GM21367 (cell line): ENCODE measurements at regions not wholly inside any gene's neighbourhood (a gene's known extent, or its start where the extent isn't known, plus 50 kb on each side); places are given as distances from the start of the nearest gene placed in this dataset.
"Not testable (repeated sequence)": the region's sequence is repeated elsewhere in the genome, so short reads cannot be mapped to it uniquely, and the experiment has no call there.

Experiments used
- ATAC-seq: cut with Tn5 transposase; IDR thresholded peaks from one replicate; pipeline ENCODE4 v1.9.1; 2021; ENCODE audit not compliant: unreplicated experiment

DNA sequence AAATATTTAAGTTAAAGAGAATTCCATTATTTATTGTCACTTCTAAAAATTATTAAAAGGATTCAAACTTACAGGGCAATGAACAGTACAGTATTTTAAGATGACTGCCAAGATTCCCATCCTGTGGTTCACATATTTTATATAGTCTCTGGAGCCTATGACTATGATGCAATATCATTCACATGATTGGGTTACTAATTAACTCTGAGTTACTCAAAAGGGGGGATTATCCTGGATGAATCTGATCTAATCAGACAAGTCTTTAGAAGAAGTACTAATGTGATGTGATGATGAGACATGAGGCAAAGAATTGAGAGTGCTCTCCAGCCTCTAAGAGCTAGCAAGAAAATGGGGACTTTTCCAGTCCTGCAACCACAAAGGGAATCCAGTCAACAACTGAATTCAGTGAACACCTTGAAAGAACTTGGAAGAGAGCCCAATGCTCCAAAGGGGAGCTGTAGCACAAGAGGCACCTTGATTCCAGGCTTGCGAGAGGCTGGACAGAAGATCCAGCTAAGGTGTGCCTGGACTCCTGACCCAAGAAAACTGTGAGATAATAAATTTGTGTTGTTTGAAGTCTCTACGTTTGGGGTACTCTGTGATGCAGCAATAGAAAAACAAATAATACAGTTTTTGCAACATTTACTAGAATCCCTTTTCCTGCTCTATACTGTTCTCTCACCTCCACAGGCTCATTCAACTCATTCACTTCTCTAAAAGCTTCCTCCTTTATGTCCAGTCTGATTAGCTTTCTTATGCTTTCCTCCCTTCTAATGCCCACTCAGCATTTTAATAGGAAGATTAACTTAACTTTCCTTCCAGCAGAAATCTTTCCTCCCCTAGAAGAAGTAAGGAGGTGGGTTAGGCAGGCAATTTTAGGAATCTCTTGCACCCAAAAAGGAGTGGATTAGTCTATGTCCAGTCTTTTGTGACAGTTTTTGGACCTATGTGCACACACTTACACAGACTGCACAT, 133.8 kb upstream of the LCORL start:
- no peak for ATAC-seq

- no peak for ATAC-seq
These were observed 116.6 kb upstream of the LCORL start for GRCh38 chr4:18138076-18138665.

DNA sequence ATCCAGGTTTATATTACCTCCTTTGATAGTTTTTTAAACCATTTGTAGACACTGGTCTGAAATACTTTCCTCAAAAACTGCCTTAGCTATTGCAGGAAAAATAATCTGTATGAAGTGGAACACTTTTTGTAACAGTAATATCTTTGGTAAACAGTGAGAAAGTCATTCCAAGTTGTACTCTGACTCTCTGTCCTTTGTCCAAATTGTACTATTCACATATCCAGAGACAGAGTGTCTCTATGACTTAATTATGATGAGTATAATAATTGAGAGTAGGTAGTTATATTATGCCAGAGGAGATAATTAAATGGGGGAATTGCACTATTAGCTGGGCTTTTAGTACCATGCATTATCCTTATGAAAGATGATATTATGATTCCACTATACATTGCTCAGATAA, 112.6 kb upstream of the LCORL start:
- no peak for ATAC-seq

DNA sequence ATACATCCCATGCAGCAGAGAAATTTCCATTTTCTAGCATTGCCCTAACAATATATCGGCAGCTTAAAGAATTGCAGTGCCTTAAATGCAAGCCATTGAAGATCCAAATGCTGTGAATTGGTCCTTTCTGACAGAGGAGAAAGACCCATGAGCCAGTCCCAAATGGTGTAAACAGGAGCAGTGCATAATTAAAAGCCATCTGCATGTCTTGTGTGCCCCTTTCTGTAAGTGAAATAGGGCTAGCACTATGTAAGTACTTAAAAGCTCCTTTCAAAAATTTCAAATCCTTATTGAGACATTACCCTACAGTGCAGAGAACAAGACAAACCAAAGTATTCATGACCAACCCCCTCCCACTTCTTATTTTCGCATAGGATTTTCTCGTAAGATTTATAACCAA, 108.7 kb upstream of the LCORL start:
- ATAC-seq: no peak

GRCh38 chr4:18128241-18128640, 106.7 kb upstream of the LCORL start:
- no peak for ATAC-seq

GRCh38 chr4:18127030-18127429, 105.5 kb upstream of the LCORL start:
- ATAC-seq: no peak

- ATAC-seq: no peak
These were observed 92.3 kb upstream of the LCORL start for GRCh38 chr4:18113710-18114331.

DNA sequence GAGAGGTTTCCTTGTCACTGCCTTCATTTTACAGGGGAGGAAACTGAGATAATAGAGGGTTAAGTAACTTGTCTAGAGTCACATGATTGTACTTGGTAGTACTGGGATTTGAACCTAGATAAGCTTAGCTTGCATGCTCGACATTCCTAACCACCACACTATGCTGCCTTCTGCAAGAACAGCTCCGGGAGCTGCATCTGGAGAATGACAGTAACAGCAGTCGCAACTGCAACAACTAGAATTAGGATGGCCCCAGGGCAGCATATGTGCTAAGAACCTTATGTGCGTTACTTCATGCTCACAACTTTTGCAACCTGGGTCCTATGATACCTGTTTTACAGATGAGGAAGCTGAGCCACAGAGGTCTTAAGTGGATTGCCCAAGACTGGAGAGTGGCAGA, 89.5 kb upstream of the LCORL start:
- ATAC-seq: no peak

DNA sequence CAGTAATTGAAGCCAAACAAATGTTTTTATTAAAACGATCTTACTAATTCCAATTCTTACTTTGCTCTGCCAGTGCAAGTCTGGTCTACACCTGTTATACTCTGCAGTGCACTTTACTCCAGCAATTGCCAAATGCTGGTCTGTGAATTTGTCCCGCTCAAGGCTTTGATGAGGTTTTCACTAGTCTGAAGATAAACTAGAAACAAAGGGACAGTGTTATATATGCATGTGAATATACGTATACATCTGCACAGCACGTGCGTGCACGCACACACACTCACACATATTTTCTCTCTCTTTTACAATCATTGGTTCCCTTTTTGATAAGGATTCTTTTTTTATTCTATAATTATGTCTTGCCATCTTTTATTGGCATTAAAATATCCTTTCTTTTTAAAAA, 88.5 kb upstream of the LCORL start:
- no peak for ATAC-seq

- no peak for ATAC-seq
These were observed 88.1 kb upstream of the LCORL start for GRCh38 chr4:18109676-18110075.

- ATAC-seq: not testable (repeated sequence)
These were observed 86.4 kb upstream of the LCORL start for GRCh38 chr4:18107848-18108528.

DNA sequence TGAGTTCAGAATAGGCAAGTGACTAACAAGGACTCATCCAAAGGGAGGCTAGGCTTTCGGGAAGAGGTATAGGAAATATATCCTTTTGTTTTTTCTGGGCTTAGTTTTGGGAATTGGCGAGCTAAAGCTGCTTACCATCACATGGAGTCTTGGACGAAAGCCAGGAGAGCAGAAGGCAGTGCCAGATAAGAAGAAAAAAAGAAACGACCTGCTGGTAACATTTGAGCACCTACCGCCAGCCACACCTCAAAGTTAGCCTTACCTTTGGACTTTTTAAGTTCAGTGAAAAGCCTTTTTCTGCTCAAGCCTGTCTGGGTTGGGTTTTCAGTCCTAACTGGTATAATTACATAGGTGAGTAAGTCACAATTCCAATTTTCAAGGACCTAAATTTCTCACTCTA, 85.1 kb upstream of the LCORL start:
- no peak for ATAC-seq

GRCh38 chr4:18105030-18106011, 83.8 kb upstream of the LCORL start:
- ATAC-seq: peak; percentile 59

DNA sequence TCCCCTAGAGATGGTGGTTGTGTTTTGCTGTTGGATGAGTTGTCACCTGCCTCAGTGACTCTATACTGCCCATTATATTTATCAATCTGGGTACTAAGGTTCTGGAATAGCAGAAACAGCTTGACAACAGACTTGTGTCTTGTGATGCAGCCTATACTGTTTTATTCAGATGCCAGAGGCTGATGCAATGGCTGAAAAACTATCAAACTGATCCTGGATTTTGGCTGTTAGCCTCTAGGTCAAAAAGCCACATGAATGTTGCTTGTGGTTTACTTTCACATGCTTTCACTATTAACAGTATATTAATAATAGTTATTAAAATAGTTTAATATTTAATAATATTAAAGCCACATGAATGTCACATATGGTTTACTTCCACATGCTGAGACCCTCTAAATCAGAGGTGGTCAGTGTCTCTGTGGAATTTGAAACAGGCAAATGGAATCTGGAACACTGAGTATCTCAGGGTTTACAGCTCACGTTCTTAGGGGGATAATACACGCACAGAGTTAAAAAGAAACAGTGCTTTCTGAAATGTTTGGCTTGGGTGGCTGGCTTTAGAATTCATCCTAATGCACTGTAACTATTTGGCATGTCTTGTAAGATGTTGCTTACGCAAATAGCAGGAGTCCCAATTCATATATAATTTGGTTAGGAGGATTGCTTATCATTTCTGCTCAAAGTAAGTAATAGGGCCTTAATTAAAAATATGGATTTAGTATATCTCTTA, 82.5 kb upstream of the LCORL start:
- ATAC-seq: no peak

GRCh38 chr4:18100657-18101056, 79.1 kb upstream of the LCORL start:
- ATAC-seq: no peak

DNA sequence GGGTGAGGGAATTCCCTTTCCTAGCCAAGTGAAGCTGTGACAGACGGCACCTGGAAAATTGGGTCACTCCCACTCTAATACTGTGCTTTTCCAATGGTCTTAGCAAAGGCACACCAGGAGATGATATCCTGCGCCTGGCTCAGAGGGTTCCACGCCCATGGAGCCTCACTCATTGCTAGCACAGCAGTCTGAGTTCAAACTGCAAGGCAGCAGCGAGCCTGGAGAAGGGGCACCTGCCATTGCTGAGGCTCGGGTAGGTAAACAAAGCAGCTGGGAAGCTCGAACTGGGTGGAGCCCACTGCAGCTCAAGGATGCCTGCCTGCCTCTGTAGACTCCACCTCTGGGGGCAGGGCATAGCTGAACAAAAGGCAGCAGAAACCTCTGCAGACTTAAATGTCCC, 68.9 kb upstream of the LCORL start:
- not testable (repeated sequence) for ATAC-seq

DNA sequence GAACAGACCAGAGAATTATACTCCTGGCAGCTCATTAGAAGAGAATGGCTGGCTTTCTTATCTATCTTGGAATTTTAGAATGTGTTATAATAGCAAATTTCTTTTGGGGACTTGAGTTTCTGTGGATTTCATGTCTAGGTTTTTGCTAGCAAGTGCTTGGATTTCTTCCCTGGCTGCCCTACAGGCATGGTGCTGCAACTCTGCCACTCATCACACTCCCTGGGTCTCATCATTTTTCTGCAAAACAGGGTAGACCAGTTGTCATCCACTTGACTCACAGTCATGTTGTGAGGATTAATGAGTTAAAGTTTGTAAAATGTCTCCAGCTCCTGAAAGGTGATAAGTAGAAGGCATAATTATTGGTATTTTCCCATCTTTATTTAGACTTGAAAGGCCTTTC, 60.7 kb upstream of the LCORL start:
- ATAC-seq: no peak

DNA sequence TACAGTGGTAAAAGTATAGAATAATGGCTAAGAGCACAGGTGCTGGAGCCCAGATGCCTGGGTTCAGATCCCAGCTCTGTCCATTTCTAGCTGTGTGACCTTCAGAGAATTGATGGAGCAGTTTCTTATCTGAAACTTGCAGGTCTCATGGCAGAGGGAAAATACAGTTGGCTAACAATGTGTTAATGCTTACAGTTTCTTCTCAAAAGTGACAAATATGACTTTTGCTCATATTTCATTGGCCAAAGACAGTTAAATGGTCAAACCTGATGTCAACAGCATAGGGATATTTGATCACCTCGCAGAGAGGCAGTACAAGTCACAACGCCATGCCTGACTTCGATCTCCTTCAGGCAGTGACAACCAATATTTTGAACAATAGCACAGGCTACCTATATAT, 60.2 kb upstream of the LCORL start:
- ATAC-seq: no peak

DNA sequence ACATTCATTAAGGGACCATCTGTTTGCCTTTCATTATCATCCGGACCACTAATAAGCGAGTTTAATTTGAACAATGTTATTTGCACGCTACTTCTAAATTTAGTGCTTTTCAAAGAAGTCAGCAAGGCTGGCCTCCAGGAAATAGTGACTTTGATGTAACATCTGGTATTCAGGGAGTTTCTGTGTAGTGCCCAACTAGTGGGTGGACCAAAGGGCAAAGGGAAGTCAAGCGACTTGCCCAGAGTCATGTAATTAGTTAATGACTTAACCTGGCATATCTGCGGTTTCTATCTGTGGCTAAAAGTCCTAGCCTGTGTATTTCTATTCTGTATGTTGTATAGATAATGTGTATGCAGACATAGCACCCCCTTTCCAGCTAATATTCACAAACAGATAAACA, 56.3 kb upstream of the LCORL start:
- no peak for ATAC-seq
